SK-N-SH (cell line): ENCODE measurements at regions not wholly inside any gene's neighbourhood (a gene's known extent, or its start where the extent isn't known, plus 50 kb on each side); places are given as distances from the start of the nearest gene placed in this dataset.
"Not testable (repeated sequence)": the region's sequence is repeated elsewhere in the genome, so short reads cannot be mapped to it uniquely, and the experiment has no call there.

Experiments
- JUND ChIP-seq: IDR thresholded peaks from 2 replicates; pipeline ENCODE4 v1.4.0; 2012
- NRF1 ChIP-seq: IDR thresholded peaks from 2 replicates; pipeline ENCODE4 v1.6.1; 2012; ENCODE audit warnings: low read depth, mild to moderate bottlenecking, low read length
- SMC3 ChIP-seq: IDR thresholded peaks from 2 replicates; pipeline ENCODE4 v1.6.1; 2012; ENCODE audit warnings: low read depth, low read length, improper control_type of control experiment
- TF ChIP-seq, protein P1 (sequence below): fragments of 200-600 bp; sonication (generic); IDR thresholded peaks from 2 replicates; pipeline ENCODE4 v1.6.1; 2017; ENCODE audit warnings: antibody characterized with exemption, mild to moderate bottlenecking, moderate library complexity

DNA sequence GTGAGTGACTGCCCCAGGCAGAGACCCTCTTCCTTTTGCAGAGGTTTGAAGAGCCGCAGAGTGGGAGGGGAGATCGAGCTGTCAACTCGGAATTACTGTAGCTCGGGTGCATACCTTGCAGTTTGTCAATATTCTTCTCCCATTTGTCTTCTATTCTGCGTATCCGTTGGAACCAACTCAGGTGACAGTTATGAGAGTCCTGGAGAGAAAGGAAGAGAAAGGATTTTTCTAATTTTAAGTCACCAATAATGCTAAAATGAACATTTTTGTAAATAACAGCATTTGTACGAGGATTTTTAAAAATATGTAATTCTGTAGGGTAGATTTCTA, 1393.4 kb downstream of the CDH12 start:
- not testable (repeated sequence) for TF ChIP-seq JUND, NRF1, SMC3
- TF ChIP-seq, protein P1, sequence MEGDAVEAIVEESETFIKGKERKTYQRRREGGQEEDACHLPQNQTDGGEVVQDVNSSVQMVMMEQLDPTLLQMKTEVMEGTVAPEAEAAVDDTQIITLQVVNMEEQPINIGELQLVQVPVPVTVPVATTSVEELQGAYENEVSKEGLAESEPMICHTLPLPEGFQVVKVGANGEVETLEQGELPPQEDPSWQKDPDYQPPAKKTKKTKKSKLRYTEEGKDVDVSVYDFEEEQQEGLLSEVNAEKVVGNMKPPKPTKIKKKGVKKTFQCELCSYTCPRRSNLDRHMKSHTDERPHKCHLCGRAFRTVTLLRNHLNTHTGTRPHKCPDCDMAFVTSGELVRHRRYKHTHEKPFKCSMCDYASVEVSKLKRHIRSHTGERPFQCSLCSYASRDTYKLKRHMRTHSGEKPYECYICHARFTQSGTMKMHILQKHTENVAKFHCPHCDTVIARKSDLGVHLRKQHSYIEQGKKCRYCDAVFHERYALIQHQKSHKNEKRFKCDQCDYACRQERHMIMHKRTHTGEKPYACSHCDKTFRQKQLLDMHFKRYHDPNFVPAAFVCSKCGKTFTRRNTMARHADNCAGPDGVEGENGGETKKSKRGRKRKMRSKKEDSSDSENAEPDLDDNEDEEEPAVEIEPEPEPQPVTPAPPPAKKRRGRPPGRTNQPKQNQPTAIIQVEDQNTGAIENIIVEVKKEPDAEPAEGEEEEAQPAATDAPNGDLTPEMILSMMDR, result not testable (repeated sequence)
